ENCODE measurements at regions not wholly inside any gene's neighbourhood (a gene's known extent, or its start where the extent isn't known, plus 50 kb on each side); places are given as distances from the start of the nearest gene placed in this dataset.

DNA sequence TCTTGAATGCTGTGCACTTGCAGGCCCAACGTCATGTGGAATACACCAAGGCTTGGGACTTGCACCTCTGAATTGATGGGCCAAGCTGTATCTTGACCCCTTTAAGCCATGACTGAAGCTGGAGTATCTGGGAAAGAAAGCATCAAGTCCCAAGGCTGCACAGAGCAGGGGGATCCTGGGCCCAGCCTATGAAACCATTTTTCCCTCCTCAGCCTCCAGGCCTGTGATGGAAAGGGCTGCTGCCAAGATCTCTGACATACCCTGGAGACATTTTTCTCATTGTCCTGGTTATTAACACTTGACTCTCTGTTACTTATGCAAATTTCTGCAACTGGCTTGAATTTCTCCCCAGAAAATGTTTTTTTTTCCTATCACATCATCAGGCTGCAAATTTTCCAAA lies 174.0 kb upstream of the SNX2 start:
- 0% methylated on average over 1 of the region's 1 CpG for WGBS (ENCODE audit: insufficient coverage, low coverage, missing lambda C conversion rate)
- H3K9me3 ChIP-seq (replicated peaks; ENCODE audit: control insufficient read depth, insufficient read depth, low read depth, low read length): no peaks in the 10 kb centered on the region
- FAIRE-seq (no peak), DNase-seq (ENCODE audit: extremely low read depth in 1 of 4, low spot score in 3 of 4) (no peak), ATAC-seq (no peak)
- H4K20me1 ChIP-seq (replicated peaks; ENCODE audit: control insufficient read depth, insufficient read depth, low read length): no peaks in the 10 kb centered on the region
- no TSS peak for BruUV-seq (replicated peaks)
- in situ Hi-C loops (cut with MboI) (no loop called here), intact Hi-C loops (cut with micrococcal nuclease) (no loop called here)
- no peak overlapping the region for H3K4me3 ChIP-seq
- no peaks in the 10 kb centered on the region for H3K79me2 ChIP-seq (ENCODE audit: control insufficient read depth, insufficient read depth, low read length)
- H3K4me2 ChIP-seq (ENCODE audit: insufficient read depth, low read length): no peak overlapping the region
- TF ChIP-seq NFYB (IDR thresholded peaks at IDR 0.05; ENCODE audit: extremely low read depth, insufficient read length) (no peak), RBBP5 (IDR thresholded peaks at IDR 0.05; ENCODE audit: borderline replicate concordance, insufficient read depth, low read length, poor library complexity, severe bottlenecking) (no peak), ZNF12 (CRISPR knock-in tag; IDR thresholded peaks at IDR 0.05) (no peak), L3MBTL2 (IDR thresholded peaks at IDR 0.05) (no peak), GATA2 (CRISPR knock-in tag; IDR thresholded peaks at IDR 0.05) (no peak), DDX20 (tag; IDR thresholded peaks at IDR 0.05; ENCODE audit: low read depth) (no peak), SP2 (IDR thresholded peaks at IDR 0.05; ENCODE audit: extremely low read depth, low read depth, low read length, poor library complexity, severe bottlenecking) (no peak), ZNF316 (IDR thresholded peaks at IDR 0.05) (no peak), MCM2 (IDR thresholded peaks at IDR 0.05; ENCODE audit: low read depth) (no peak), MTA2 (IDR thresholded peaks at IDR 0.05; ENCODE audit: low read depth) (no peak), PTRF (tag; IDR thresholded peaks at IDR 0.05) (no peak)
- TF ChIP-seq, protein P1, sequence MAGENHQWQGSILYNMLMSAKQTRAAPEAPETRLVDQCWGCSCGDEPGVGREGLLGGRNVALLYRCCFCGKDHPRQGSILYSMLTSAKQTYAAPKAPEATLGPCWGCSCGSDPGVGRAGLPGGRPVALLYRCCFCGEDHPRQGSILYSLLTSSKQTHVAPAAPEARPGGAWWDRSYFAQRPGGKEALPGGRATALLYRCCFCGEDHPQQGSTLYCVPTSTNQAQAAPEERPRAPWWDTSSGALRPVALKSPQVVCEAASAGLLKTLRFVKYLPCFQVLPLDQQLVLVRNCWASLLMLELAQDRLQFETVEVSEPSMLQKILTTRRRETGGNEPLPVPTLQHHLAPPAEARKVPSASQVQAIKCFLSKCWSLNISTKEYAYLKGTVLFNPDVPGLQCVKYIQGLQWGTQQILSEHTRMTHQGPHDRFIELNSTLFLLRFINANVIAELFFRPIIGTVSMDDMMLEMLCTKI (IDR thresholded peaks at IDR 0.05; ENCODE audit: partially characterized antibody): no peak
- no peak overlapping the region for H3K27ac ChIP-seq (ENCODE audit: extremely low read depth, low read depth, low read length)
- POLR2A ChIA-PET: interaction anchor here (1.2 kb wide), 1 partner anchor 33 kb away, joined by 3 read pairs; no protein-coding TSS in a partner anchor
- CTCF ChIA-PET (ENCODE audit: low intra/inter-chr PET ratio): no interaction called here
- H3K9ac ChIP-seq (ENCODE audit: insufficient read depth in 1 of 2, low read depth in 2 of 2, low read length in 2 of 2): no peak overlapping the region
- no peaks in the 10 kb centered on the region for H3K27me3 ChIP-seq (ENCODE audit: control insufficient read depth in 2 of 2, insufficient read depth in 2 of 2, low read length in 2 of 2)
- no peaks in the 10 kb centered on the region for H3K36me3 ChIP-seq (ENCODE audit: control insufficient read depth, insufficient read depth, low read length)
- H2AFZ ChIP-seq (ENCODE audit: low read depth, low read length): no peak overlapping the region
- no peaks in the 10 kb centered on the region for H3K9me1 ChIP-seq (ENCODE audit: control insufficient read depth, insufficient read depth, low read length)
- H3K4me1 ChIP-seq (replicated peaks in 1 of 2; ENCODE audit: control insufficient read depth in 2 of 2, insufficient read depth in 2 of 2, low read length in 2 of 2): no peaks in the 10 kb centered on the region
